ENCODE measurements at regions not wholly inside any gene's neighbourhood (a gene's known extent, or its start where the extent isn't known, plus 50 kb on each side); places are given as distances from the start of the nearest gene placed in this dataset.

DNA sequence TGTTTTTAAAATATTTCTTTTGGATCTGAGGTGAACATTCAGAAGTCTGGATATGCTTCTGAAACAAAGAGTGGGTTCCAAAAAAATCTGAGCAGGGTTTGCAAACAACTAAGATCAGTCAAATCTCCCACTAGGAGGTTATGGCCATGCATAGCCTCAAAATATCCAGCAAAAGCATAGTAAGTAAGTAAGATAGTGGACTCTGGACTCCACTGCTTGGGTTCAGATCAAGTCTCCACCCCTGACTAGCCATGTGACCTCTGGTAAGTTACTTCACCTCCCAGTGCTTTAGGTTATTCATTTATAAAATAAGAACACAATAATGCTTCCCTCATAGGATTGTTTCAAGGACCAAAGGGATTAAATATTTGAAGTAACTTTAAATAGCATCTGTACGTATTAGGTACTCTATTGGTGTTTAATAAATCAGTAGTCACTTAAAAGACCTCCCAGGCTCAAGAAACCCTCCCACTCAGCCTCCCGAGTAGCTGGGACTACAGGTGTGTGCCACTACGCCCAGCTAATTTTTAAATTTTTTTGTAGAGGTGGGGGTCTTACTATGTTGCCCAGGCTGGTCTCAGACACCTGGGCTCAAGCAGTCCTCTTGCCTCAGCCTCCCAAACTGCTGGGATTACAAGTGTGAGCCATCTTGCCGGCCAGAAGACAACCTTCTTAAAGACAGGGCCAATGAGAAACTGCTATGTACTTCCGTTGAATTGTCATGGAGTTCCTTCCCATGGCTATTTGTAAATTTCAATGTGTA lies 95.7 kb upstream of the SOX5 start:
- TF ChIP-seq, protein P1, sequence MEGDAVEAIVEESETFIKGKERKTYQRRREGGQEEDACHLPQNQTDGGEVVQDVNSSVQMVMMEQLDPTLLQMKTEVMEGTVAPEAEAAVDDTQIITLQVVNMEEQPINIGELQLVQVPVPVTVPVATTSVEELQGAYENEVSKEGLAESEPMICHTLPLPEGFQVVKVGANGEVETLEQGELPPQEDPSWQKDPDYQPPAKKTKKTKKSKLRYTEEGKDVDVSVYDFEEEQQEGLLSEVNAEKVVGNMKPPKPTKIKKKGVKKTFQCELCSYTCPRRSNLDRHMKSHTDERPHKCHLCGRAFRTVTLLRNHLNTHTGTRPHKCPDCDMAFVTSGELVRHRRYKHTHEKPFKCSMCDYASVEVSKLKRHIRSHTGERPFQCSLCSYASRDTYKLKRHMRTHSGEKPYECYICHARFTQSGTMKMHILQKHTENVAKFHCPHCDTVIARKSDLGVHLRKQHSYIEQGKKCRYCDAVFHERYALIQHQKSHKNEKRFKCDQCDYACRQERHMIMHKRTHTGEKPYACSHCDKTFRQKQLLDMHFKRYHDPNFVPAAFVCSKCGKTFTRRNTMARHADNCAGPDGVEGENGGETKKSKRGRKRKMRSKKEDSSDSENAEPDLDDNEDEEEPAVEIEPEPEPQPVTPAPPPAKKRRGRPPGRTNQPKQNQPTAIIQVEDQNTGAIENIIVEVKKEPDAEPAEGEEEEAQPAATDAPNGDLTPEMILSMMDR (IDR thresholded peaks at IDR 0.05) = no peak
- TF ChIP-seq POLR2A (IDR thresholded peaks at IDR 0.05) = no peak
